Upper lobe of left lung (tissue), 4 donors: ENCODE measurements at regions not wholly inside any gene's neighbourhood (a gene's known extent, or its start where the extent isn't known, plus 50 kb on each side); places are given as distances from the start of the nearest gene placed in this dataset.

Experiments
- CTCF ChIP-seq, 6 experiments: fragments of 450-650 bp in 4 of 6; fragments of 200-600 bp in 2 of 6; sonication (generic) in 2 of 6; IDR thresholded peaks; one replicate each; pipeline ENCODE4 v1.5.1; 2016 to 2019; ENCODE audit warnings: antibody characterized with exemption in 6 of 6
- EP300 ChIP-seq, 4 donors: sonication (generic); formaldehyde crosslinking; IDR thresholded peaks; one replicate each; pipeline ENCODE4 v1.5.1; 2017; ENCODE audit warnings: antibody characterized with exemption in 4 of 4, control low read depth in 2 of 4
- POLR2A ChIP-seq, 4 donors: fragments of 450-650 bp; IDR thresholded peaks; one replicate each; pipeline ENCODE4 v1.5.1; 2016 to 2017; ENCODE audit warnings: antibody characterized with exemption in 4 of 4, mild to moderate bottlenecking in 2 of 4
- POLR2AphosphoS5 ChIP-seq, 2 donors: sonication (generic); formaldehyde crosslinking; IDR thresholded peaks; one replicate each; pipeline ENCODE4 v1.5.1; 2017; ENCODE audit warnings: antibody characterized with exemption in 2 of 2

GRCh38 chr11:119907878-119908572 is 179.0 kb upstream of the NECTIN1 start:
- no peak for TF ChIP-seq CTCF (IDR thresholded peaks at IDR 0.05)
- no peak for TF ChIP-seq POLR2A (IDR thresholded peaks at IDR 0.05)
- no peak for TF ChIP-seq EP300 (IDR thresholded peaks at IDR 0.05)
- TF ChIP-seq POLR2AphosphoS5 (IDR thresholded peaks at IDR 0.05): no peak
